H1 (cell line): ENCODE measurements at regions not wholly inside any gene's neighbourhood (a gene's known extent, or its start where the extent isn't known, plus 50 kb on each side); places are given as distances from the start of the nearest gene placed in this dataset.

Experiments used
- CTCF ChIA-PET: fragments of 300-600 bp; sonication (Branson Sonifier 250); formaldehyde crosslinking; loops from one replicate; lab custom pipeline; 2021; ENCODE audit not compliant: partially characterized antibody; lab: Charles Lee
- POLR2A ChIA-PET: fragments of 300-600 bp; sonication (Branson Sonifier 250); formaldehyde crosslinking; loops from one replicate; lab custom pipeline; 2021; ENCODE audit warnings: inconsistent platforms; ENCODE audit not compliant: partially characterized antibody; lab: Charles Lee
- DNase-seq, 2 experiments: peaks; one replicate each; pipeline versions ENCODE4 v3.0.0 to v3.0.0-alpha.2; 2010 to 2022; ENCODE audit warnings: low spot score in 2 of 2, low read depth in 1 of 2, mixed read lengths in 1 of 2
- FAIRE-seq: peaks from 2 replicates; lab custom pipeline; 2011; peaks lifted over from hg19 to GRCh38; lab: Jason Lieb, UNC
- H2AFZ ChIP-seq: 2 replicates; pipeline ENCODE4 v1.8.1; 2012; ENCODE audit warnings: low read length, inconsistent platforms
- H2AK5ac ChIP-seq: 2 replicates; pipeline ENCODE4 v1.6.1; 2013; ENCODE audit warnings: low read depth, low read length
- H2BK120ac ChIP-seq: replicated peaks from 2 replicates; pipeline ENCODE3; 2013; ENCODE audit warnings: low read depth, low read length, inconsistent platforms
- H2BK12ac ChIP-seq: 2 replicates; pipeline ENCODE4 v1.6.1; 2013; ENCODE audit warnings: low read depth, low read length
- H2BK15ac ChIP-seq: 2 replicates; pipeline ENCODE4 v1.6.1; 2013; ENCODE audit warnings: low read length
- H2BK20ac ChIP-seq: 2 replicates; pipeline ENCODE4 v1.6.1; 2013; ENCODE audit warnings: low read length
- H2BK5ac ChIP-seq: 2 replicates; pipeline ENCODE4 v1.6.1; 2013; ENCODE audit warnings: low read depth, low read length
- H3K14ac ChIP-seq: 2 replicates; pipeline ENCODE4 v1.6.1; 2013; ENCODE audit warnings: inconsistent platforms; ENCODE audit not compliant: insufficient read length
- H3K18ac ChIP-seq: 2 replicates; pipeline ENCODE4 v1.6.1; 2013; ENCODE audit warnings: low read length; ENCODE audit errors: extremely low read depth
- H3K23ac ChIP-seq: 2 replicates; pipeline ENCODE4 v1.6.1; 2013; ENCODE audit warnings: inconsistent platforms; ENCODE audit not compliant: insufficient read length
- H3K23me2 ChIP-seq: 2 replicates; pipeline ENCODE4 v1.6.1; 2013; ENCODE audit warnings: low read depth, low read length
- H3K27ac ChIP-seq: 2 replicates; pipeline ENCODE4 v1.6.1; 2011; ENCODE audit warnings: low read depth, low read length, inconsistent platforms
- H3K27me3 ChIP-seq, 4 experiments: replicated peaks in 1 of 4; 1 replicate in 1 of 4; 2 replicates in 3 of 4; pipeline versions ENCODE4 v1.6.1 to v1.8.1; 2011 to 2013; ENCODE audit warnings: low read length in 3 of 4, mild to moderate bottlenecking in 3 of 4, inconsistent platforms in 2 of 4, mixed read lengths in 2 of 4, moderate library complexity in 1 of 4; ENCODE audit not compliant: control insufficient read depth in 3 of 4, insufficient read depth in 3 of 4; ENCODE audit errors: extremely low read depth in 1 of 4
- H3K36me3 ChIP-seq, 4 experiments: 2 replicates each; pipeline versions ENCODE4 v1.6.1 to v1.8.1; 2011 to 2013; ENCODE audit warnings: mild to moderate bottlenecking in 4 of 4, low read length in 3 of 4, moderate library complexity in 2 of 4, control low read depth in 1 of 4, inconsistent platforms in 1 of 4; ENCODE audit not compliant: insufficient read depth in 4 of 4, control insufficient read depth in 2 of 4
- H3K4ac ChIP-seq: replicated peaks from 2 replicates; pipeline ENCODE3; 2013; ENCODE audit warnings: low read length, low read depth, mixed read lengths, inconsistent platforms; ENCODE audit not compliant: insufficient read length
- H3K4me1 ChIP-seq, 4 experiments: replicated peaks in 1 of 4; 1 replicate in 1 of 4; 2 replicates in 3 of 4; pipeline versions ENCODE4 v1.6.1 to v1.8.1; 2011 to 2013; ENCODE audit warnings: low read length in 3 of 4, inconsistent platforms in 2 of 4, mixed read lengths in 1 of 4; ENCODE audit not compliant: insufficient read depth in 4 of 4, control insufficient read depth in 3 of 4
- H3K4me2 ChIP-seq, 2 experiments: 2 replicates each; pipeline versions ENCODE4 v1.6.1 to v1.8.1; 2011 to 2013; ENCODE audit warnings: low read depth in 2 of 2, low read length in 2 of 2, control low read depth in 1 of 2, inconsistent platforms in 1 of 2, mild to moderate bottlenecking in 1 of 2; ENCODE audit not compliant: insufficient read depth in 1 of 2
- H3K4me3 ChIP-seq, 4 experiments: fragments of 200-600, 300-600 bp in 1 of 4; sonication (generic), shearing (Covaris generic), sonication (Bioruptor Twin) in 1 of 4; 2 replicates each; pipeline versions ENCODE4 v1.5.1 to v1.8.1; 2011 to 2016; ENCODE audit warnings: low read length in 4 of 4, low read depth in 3 of 4, control low read depth in 2 of 4, inconsistent platforms in 2 of 4, mild to moderate bottlenecking in 2 of 4, mixed read lengths in 1 of 4, moderate library complexity in 1 of 4; ENCODE audit not compliant: insufficient read depth in 2 of 4; ENCODE audit errors: extremely low read depth in 1 of 4
- H3K56ac ChIP-seq: replicated peaks from 2 replicates; pipeline ENCODE3; 2013; ENCODE audit warnings: low read depth, mild to moderate bottlenecking, mixed read lengths, low read length, inconsistent platforms; ENCODE audit not compliant: insufficient read length
- H3K79me1 ChIP-seq: 2 replicates; pipeline ENCODE4 v1.6.1; 2013; ENCODE audit warnings: low read depth, low read length, control low read depth
- H3K79me2 ChIP-seq, 2 experiments: 2 replicates each; pipeline versions ENCODE4 v1.6.1 to v1.8.1; 2012 to 2013; ENCODE audit warnings: low read length in 2 of 2, mild to moderate bottlenecking in 2 of 2, inconsistent platforms in 1 of 2; ENCODE audit not compliant: insufficient read depth in 2 of 2, control insufficient read depth in 1 of 2
- H3K9ac ChIP-seq, 4 experiments: replicated peaks in 1 of 4; 1 replicate in 1 of 4; 2 replicates in 3 of 4; pipeline versions ENCODE4 v1.6.1 to v1.8.1; 2011 to 2013; ENCODE audit warnings: low read depth in 3 of 4, low read length in 3 of 4, control low read depth in 2 of 4, mild to moderate bottlenecking in 2 of 4, moderate library complexity in 2 of 4, inconsistent platforms in 1 of 4; ENCODE audit errors: extremely low read depth in 1 of 4
- H3K9me3 ChIP-seq, 2 experiments: 2 replicates each; pipeline versions ENCODE4 v1.6.1 to v1.8.1; 2012 to 2013; ENCODE audit warnings: mild to moderate bottlenecking in 2 of 2, moderate library complexity in 2 of 2, control low read depth in 1 of 2, inconsistent platforms in 1 of 2, low read depth in 1 of 2, low read length in 1 of 2, mixed read lengths in 1 of 2; ENCODE audit not compliant: insufficient read depth in 2 of 2
- H4K20me1 ChIP-seq, 2 experiments: replicated peaks in 1 of 2; 2 replicates each; pipeline versions ENCODE3 to v1.8.1; 2011 to 2013; ENCODE audit warnings: inconsistent platforms in 2 of 2, low read length in 2 of 2, mild to moderate bottlenecking in 1 of 2; ENCODE audit not compliant: insufficient read depth in 2 of 2, control insufficient read depth in 1 of 2
- H4K5ac ChIP-seq: 2 replicates; pipeline ENCODE4 v1.6.1; 2013; ENCODE audit warnings: low read length, low read depth, mixed read lengths, inconsistent platforms; ENCODE audit not compliant: insufficient read length
- H4K8ac ChIP-seq: 2 replicates; pipeline ENCODE4 v1.8.0; 2013; ENCODE audit warnings: mild to moderate bottlenecking, moderate library complexity, low read length, inconsistent platforms; ENCODE audit not compliant: insufficient read depth; ENCODE audit errors: extremely low read depth
- H4K91ac ChIP-seq: replicated peaks from 2 replicates; pipeline ENCODE3; 2013; ENCODE audit warnings: low read length, mixed read lengths, inconsistent platforms; ENCODE audit not compliant: insufficient read length
- SP1 ChIP-seq: IDR thresholded peaks from 2 replicates; pipeline ENCODE4 v1.6.1; 2011; ENCODE audit warnings: low read depth, low read length
- TBP ChIP-seq: IDR thresholded peaks from 2 replicates; pipeline ENCODE4 v1.6.1; 2011; ENCODE audit warnings: low read depth, low read length, improper control_type of control experiment
- WGBS, 2 experiments: shearing (Covaris generic) in 1 of 2; methylation state at CpG; one replicate each; pipeline versions ENCODE4 v1.1.6 to v1.1.7; 2013 to 2015; ENCODE audit warnings: low lambda C conversion rate in 2 of 2, mixed read lengths in 2 of 2, inconsistent platforms in 1 of 2, low coverage in 1 of 2, missing lambda C conversion rate in 1 of 2; ENCODE audit not compliant: insufficient replicate concordance in 2 of 2, insufficient coverage in 1 of 2, insufficient read length in 1 of 2; ENCODE audit errors: extremely low coverage in 1 of 2, missing lambda C conversion rate in 1 of 2; 5-methylcytosine and 5-hydroxymethylcytosine counted together

DNA sequence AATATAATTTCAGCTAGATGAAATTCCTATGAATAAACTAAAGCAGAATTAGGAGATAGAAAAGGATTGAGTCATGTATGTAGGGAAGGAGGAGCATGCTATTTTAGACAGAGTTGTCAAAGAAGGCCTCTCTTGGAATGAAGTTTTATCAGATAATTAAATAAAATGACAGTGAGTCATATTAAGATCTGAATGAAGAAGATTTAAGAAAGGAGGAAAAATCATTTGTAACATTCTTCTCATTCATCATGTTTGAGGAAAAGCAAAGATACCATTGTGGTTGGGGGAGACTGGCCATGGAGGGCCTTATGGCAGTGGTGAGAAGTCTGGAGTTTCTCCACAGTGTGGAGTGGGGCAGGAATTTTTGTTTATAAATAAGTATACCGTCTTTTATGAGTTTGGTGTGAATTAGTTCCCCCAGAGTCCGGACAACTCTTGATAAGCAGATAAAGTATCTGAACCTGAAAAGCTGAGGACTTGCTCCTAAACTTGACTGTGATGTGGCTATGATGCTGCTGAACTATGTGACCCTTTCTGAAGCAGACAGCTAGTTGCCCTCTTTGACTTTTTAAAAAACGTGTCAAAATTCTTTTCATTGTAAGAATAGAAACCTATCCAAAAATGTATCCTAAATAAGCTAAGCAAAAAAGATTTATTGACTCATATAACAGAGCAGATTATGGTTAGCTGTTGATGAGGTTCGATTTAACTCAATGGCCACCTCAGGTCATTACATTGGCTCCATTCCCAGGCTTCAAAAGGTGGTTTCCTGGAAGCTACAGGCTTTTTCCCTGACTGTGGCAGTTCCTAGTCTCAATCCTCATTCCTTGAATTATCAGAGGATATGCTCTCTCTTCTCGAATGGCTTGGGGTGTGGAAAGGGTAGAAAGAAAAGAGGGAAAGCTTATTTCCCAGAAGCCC is 90.8 kb downstream of the LHX9 start:
- no peak for DNase-seq
- Histone ChIP-seq H3K23ac (no peak overlapping the region), H3K4me1 (no peaks in the 10 kb centered on the region), H3K79me1 (no peaks in the 10 kb centered on the region), H3K27me3 (no peaks in the 10 kb centered on the region), H3K56ac (no peak overlapping the region), H3K23me2 (no peaks in the 10 kb centered on the region), H3K27ac (no peak overlapping the region), H3K9ac (no peak overlapping the region), H3K4me2 (no peak overlapping the region), H2BK12ac (no peak overlapping the region), H3K14ac (no peak overlapping the region), H4K91ac (no peak overlapping the region)
- POLR2A ChIA-PET = no interaction called here
- FAIRE-seq = no peak
- TF ChIP-seq TBP (no peak), SP1 (no peak)
- TF ChIP-seq, all 59 proteins: peak for 0
- Histone ChIP-seq H3K79me2 (no peaks in the 10 kb centered on the region), H3K18ac (no peak overlapping the region), H2BK5ac (no peak overlapping the region), H2BK120ac (no peak overlapping the region), H4K8ac (no peak overlapping the region), H2AFZ (no peak overlapping the region), H3K4ac (no peak overlapping the region), H3K36me3 (no peaks in the 10 kb centered on the region), H3K9me3 (peaks cover 4 to 8% of the 10 kb centered on the region in 2 experiments; a peak in 3 of 4 replicates), H3K4me3 (no peak overlapping the region), H2AK5ac (no peak overlapping the region), H2BK15ac (no peak overlapping the region), H2BK20ac (no peak overlapping the region), H4K20me1 (no peaks in the 10 kb centered on the region), H4K5ac (no peak overlapping the region)
- CTCF ChIA-PET = interaction anchor here (0.6 kb wide), 1 partner anchor 8 kb away, joined by 3 read pairs; no protein-coding TSS in a partner anchor
- 81% methylated on average over 5 of the region's 5 CpGs; no CpG with 5 or more reads in 1 of the 2 experiments for WGBS, 2 experiments
